GM12891 (cell line): ENCODE measurements at regions not wholly inside any gene's neighbourhood (a gene's known extent, or its start where the extent isn't known, plus 50 kb on each side); places are given as distances from the start of the nearest gene placed in this dataset.

Experiments
- PAX5 ChIP-seq: IDR thresholded peaks from 2 replicates; pipeline ENCODE4 v1.6.1; 2011; ENCODE audit warnings: low read length, moderate library complexity, mild to moderate bottlenecking; ENCODE audit not compliant: insufficient read depth, severe bottlenecking
- POLR2A ChIP-seq: IDR thresholded peaks from 2 replicates; pipeline ENCODE4 v1.6.1; 2011; ENCODE audit warnings: low read depth, low read length, control low read depth
- POLR2AphosphoS5 ChIP-seq: IDR thresholded peaks from 2 replicates; pipeline ENCODE4 v1.6.1; 2011; ENCODE audit warnings: low read depth, low read length, control low read depth

DNA sequence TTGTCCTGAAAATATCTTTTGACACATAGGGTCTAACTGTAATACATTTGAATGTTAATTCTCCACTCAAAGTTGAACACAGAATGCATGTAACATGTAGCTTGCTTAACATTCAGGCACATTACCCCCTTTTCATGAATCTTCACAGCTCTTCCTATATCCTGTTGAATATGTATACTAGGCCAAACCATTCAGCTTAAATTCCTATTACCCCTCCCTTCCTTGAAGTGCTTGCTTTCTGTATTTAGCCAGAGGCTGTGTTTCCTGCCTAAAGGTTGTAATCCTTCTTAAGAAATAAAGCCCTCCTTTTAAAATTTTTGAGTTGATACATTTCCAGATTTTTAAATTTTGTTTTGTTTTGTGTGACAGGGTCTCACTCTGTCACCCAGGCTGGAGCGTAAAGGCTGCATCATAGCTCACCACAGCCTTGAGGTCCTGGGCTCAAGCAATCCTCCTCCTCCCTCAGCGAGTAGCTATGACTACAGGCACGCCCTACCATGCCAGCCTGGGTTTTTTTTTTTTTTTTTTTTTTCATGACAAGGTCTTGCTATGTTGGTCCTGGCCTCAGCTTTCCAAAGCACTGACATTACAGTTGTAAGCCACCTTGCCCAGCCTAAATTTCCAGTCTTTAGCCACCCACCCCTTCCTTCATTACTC, 357.6 kb downstream of the DSC3 start:
- no peak for TF ChIP-seq POLR2AphosphoS5
- no peak for TF ChIP-seq PAX5
- no peak for TF ChIP-seq POLR2A
